Natural killer cell (primary cell): ENCODE measurements at regions not wholly inside any gene's neighbourhood (a gene's known extent, or its start where the extent isn't known, plus 50 kb on each side); places are given as distances from the start of the nearest gene placed in this dataset.
"Not testable (repeated sequence)": the region's sequence is repeated elsewhere in the genome, so short reads cannot be mapped to it uniquely, and the experiment has no call there.

Source experiments
- ATAC-seq, 3 donors: fragments of 150-1000 bp in 2 of 3; fragments of 200-7000 bp in 1 of 3; cut with Tn5 transposase; 1 replicate in 1 of 3; 2 replicates in 2 of 3; pipeline ENCODE4 v1.10.0; 2021; ENCODE audit warnings: mild to moderate bottlenecking in 2 of 3, moderate library complexity in 2 of 3
- DNase-seq, 2 donors: peaks; one replicate each; pipeline versions ENCODE4 v3.0.0 to v3.0.0-alpha.2; 2013 to 2021; ENCODE audit warnings: mixed read lengths in 1 of 2
- H3K27ac ChIP-seq: one replicate; pipeline ENCODE4 v1.5.1; 2013; ENCODE audit warnings: mild to moderate bottlenecking, low read length
- H3K27me3 ChIP-seq: one replicate; pipeline ENCODE4 v1.6.1; 2013; ENCODE audit warnings: low read length; ENCODE audit not compliant: control insufficient read depth, insufficient read depth
- H3K36me3 ChIP-seq: one replicate; pipeline ENCODE4 v1.6.1; 2013; ENCODE audit warnings: low read length; ENCODE audit not compliant: control insufficient read depth, insufficient read depth
- H3K4me1 ChIP-seq: one replicate; pipeline ENCODE4 v1.6.1; 2013; ENCODE audit warnings: low read length; ENCODE audit not compliant: control insufficient read depth, insufficient read depth
- H3K4me3 ChIP-seq: one replicate; pipeline ENCODE4 v1.5.1; 2013; ENCODE audit warnings: low read length
- H3K9me3 ChIP-seq: one replicate; pipeline ENCODE4 v1.6.1; 2013; ENCODE audit warnings: low read length; ENCODE audit not compliant: control insufficient read depth, insufficient read depth
- H3K27ac Mint-ChIP-seq, 2 donors: one replicate each; pipeline ENCODE4 v1.8.0; 2022; ENCODE audit warnings: mild to moderate bottlenecking in 2 of 2, mixed read lengths in 2 of 2, moderate library complexity in 1 of 2
- H3K27me3 Mint-ChIP-seq, 2 donors: one replicate each; pipeline ENCODE4 v1.8.0; 2022; ENCODE audit warnings: low read depth in 2 of 2, mixed read lengths in 2 of 2
- H3K36me3 Mint-ChIP-seq: one replicate; pipeline ENCODE4 v1.8.0; 2022; ENCODE audit warnings: mixed read lengths
- H3K4me1 Mint-ChIP-seq, 2 donors: one replicate each; pipeline ENCODE4 v1.8.0; 2022; ENCODE audit warnings: mixed read lengths in 2 of 2
- H3K4me3 Mint-ChIP-seq: one replicate; pipeline ENCODE4 v1.8.0; 2022; ENCODE audit warnings: mild to moderate bottlenecking, moderate library complexity, mixed read lengths
- H3K9me3 Mint-ChIP-seq, 2 donors: one replicate each; pipeline ENCODE4 v1.8.0; 2022; ENCODE audit warnings: mixed read lengths in 2 of 2
- CTCF ChIP-seq: fragments of 200-600 bp; IDR thresholded peaks from one replicate; pipeline ENCODE4 v1.8.0; 2022; ENCODE audit warnings: antibody characterized with exemption
- WGBS: methylation state at CpG from one replicate; pipeline ENCODE4 v1.1.7; 2013; ENCODE audit warnings: missing lambda C conversion rate; ENCODE audit not compliant: insufficient coverage; 5-methylcytosine and 5-hydroxymethylcytosine counted together
- intact Hi-C: fragments of 100-400 bp; cut with micrococcal nuclease; formaldehyde crosslinking; loops from one replicate; pipeline ENCODE4 v1.14.2; 2022

- no CpG with 5 or more reads among the region's 1 CpG for WGBS
Observed at GRCh38 chr11:37317803-37318202, 719.8 kb upstream of the RAG2 start.

GRCh38 chr11:37313266-37313665 is 715.2 kb upstream of the RAG2 start:
- Histone ChIP-seq H3K9me3 (no peaks in the 10 kb centered on the region), H3K36me3 (no peaks in the 10 kb centered on the region), H3K4me3 (no peak overlapping the region), H3K27ac (no peak overlapping the region), H3K4me1 (no peaks in the 10 kb centered on the region), H3K27me3 (no peaks in the 10 kb centered on the region)
- ATAC-seq (no peak), DNase-seq (no peak)
- Mint-ChIP-seq H3K4me3 (no peak overlapping the region), H3K27ac (no peak overlapping the region), H3K36me3 (no peaks in the 10 kb centered on the region), H3K4me1 (no peaks in the 10 kb centered on the region), H3K9me3 (peaks cover 4 to 14% of the 10 kb centered on the region in 2 donors), H3K27me3 (no peaks in the 10 kb centered on the region)
- 84% methylated on average over 2 of the region's 2 CpGs for WGBS
- TF ChIP-seq CTCF: no peak
- intact Hi-C loops: no loop called here

More at GRCh38 chr11:37317803-37318202, 719.8 kb upstream of the RAG2 start:
- Mint-ChIP-seq H3K27me3 (no peaks in the 10 kb centered on the region), H3K9me3 (peaks cover 2% of the 10 kb centered on the region in 2 donors), H3K27ac (no peak overlapping the region), H3K36me3 (no peaks in the 10 kb centered on the region), H3K4me1 (no peaks in the 10 kb centered on the region), H3K4me3 (no peak overlapping the region)
- Histone ChIP-seq H3K27ac (no peak overlapping the region), H3K4me1 (no peaks in the 10 kb centered on the region), H3K27me3 (no peaks in the 10 kb centered on the region), H3K4me3 (no peak overlapping the region), H3K9me3 (no peaks in the 10 kb centered on the region), H3K36me3 (no peaks in the 10 kb centered on the region)
- intact Hi-C loops: no loop called here
- no peak for TF ChIP-seq CTCF
- DNase-seq (no peak), ATAC-seq (no peak)

GRCh38 chr11:37306563-37306962 is 708.5 kb upstream of the RAG2 start:
- H3K27ac Mint-ChIP-seq: no peak overlapping the region
- WGBS: no CpG with 5 or more reads among the region's 1 CpG
- Histone ChIP-seq H3K4me1 (no peaks in the 10 kb centered on the region), H3K27me3 (no peaks in the 10 kb centered on the region), H3K36me3 (no peaks in the 10 kb centered on the region), H3K27ac (no peak overlapping the region), H3K4me3 (no peak overlapping the region), H3K9me3 (no peaks in the 10 kb centered on the region)
- H3K4me3 Mint-ChIP-seq: no peak overlapping the region
- H3K9me3 Mint-ChIP-seq: peaks cover 4 to 19% of the 10 kb centered on the region in 2 donors
- H3K4me1 Mint-ChIP-seq: no peaks in the 10 kb centered on the region
- intact Hi-C loops: no loop called here
- H3K27me3 Mint-ChIP-seq: no peaks in the 10 kb centered on the region
- DNase-seq (no peak), ATAC-seq (no peak)
- TF ChIP-seq CTCF: no peak
- no peaks in the 10 kb centered on the region for H3K36me3 Mint-ChIP-seq

- intact Hi-C loops, H3K4me3 ChIP-seq, H3K4me1 Mint-ChIP-seq, H3K27me3 Mint-ChIP-seq, H3K9me3 ChIP-seq, H3K36me3 Mint-ChIP-seq, DNase-seq, H3K27ac Mint-ChIP-seq, H3K27ac ChIP-seq, H3K4me3 Mint-ChIP-seq, ATAC-seq, H3K4me1 ChIP-seq, H3K27me3 ChIP-seq, H3K36me3 ChIP-seq: not testable (repeated sequence)
- H3K9me3 Mint-ChIP-seq: peaks cover 10 to 18% of the 10 kb centered on the region in 2 donors
- WGBS: 89% methylated on average over 5 of the region's 5 CpGs
Observed at GRCh38 chr11:37301405-37301804, 703.4 kb upstream of the RAG2 start.
